ENCODE measurements at regions not wholly inside any gene's neighbourhood (a gene's known extent, or its start where the extent isn't known, plus 50 kb on each side); places are given as distances from the start of the nearest gene placed in this dataset.

GRCh38 chr2:121898483-121898882, 143.0 kb downstream of the TSN start (continued):
- TF ChIP-seq ZNF445 (CRISPR knock-in tag; IDR thresholded peaks at IDR 0.05; ENCODE audit: low read depth): no peak

- WGBS (ENCODE audit: insufficient coverage, low coverage, missing lambda C conversion rate): 7% methylated on average over 8 of the region's 8 CpGs
- no peak overlapping the region for H2AFZ ChIP-seq (ENCODE audit: low read depth, low read length)
- no peak overlapping the region for H3K4me2 ChIP-seq (ENCODE audit: insufficient read depth, low read length)
- ATAC-seq (no peak), FAIRE-seq (no peak), DNase-seq (ENCODE audit: extremely low read depth in 1 of 4, low spot score in 3 of 4) (no peak)
- ChIA-PET CTCF (ENCODE audit: low intra/inter-chr PET ratio) (no interaction called here), POLR2A (interaction anchor here (1.1 kb wide), 1 partner anchor 28 kb away, joined by 3 read pairs; no protein-coding TSS in a partner anchor)
- H3K9ac ChIP-seq (ENCODE audit: insufficient read depth in 1 of 2, low read depth in 2 of 2, low read length in 2 of 2): no peak overlapping the region
- intact Hi-C loops (cut with micrococcal nuclease) (loop anchor here (5.0 kb wide), 1 partner anchor 72 kb away; no protein-coding TSS in a partner anchor), in situ Hi-C loops (cut with MboI) (no loop called here)
- no peaks in the 10 kb centered on the region for H3K79me2 ChIP-seq (ENCODE audit: control insufficient read depth, insufficient read depth, low read length)
- H3K4me1 ChIP-seq (replicated peaks in 1 of 2; ENCODE audit: control insufficient read depth in 2 of 2, insufficient read depth in 2 of 2, low read length in 2 of 2): peaks cover 15 to 24% of the 10 kb centered on the region in 2 experiments; a peak in 4 of 5 replicates
- H3K4me3 ChIP-seq: no peak overlapping the region
- H3K27ac ChIP-seq (ENCODE audit: extremely low read depth, low read depth, low read length): no peak overlapping the region
- peaks cover 0 to 26% of the 10 kb centered on the region in 2 experiments; a peak in 2 of 5 replicates for H3K27me3 ChIP-seq (ENCODE audit: control insufficient read depth in 2 of 2, insufficient read depth in 2 of 2, low read length in 2 of 2)
- no peaks in the 10 kb centered on the region for H3K9me3 ChIP-seq (replicated peaks; ENCODE audit: control insufficient read depth, insufficient read depth, low read depth, low read length)
- BruUV-seq (replicated peaks): no TSS peak
- TF ChIP-seq ARID4B (CRISPR knock-in tag; IDR thresholded peaks at IDR 0.05) (no peak), ZFP36 (IDR thresholded peaks at IDR 0.05; ENCODE audit: low read depth, low read length, partially characterized antibody) (peak; percentile 58)
- no peaks in the 10 kb centered on the region for H3K9me1 ChIP-seq (ENCODE audit: control insufficient read depth, insufficient read depth, low read length)
- no peaks in the 10 kb centered on the region for H3K36me3 ChIP-seq (ENCODE audit: control insufficient read depth, insufficient read depth, low read length)
- H4K20me1 ChIP-seq (replicated peaks; ENCODE audit: control insufficient read depth, insufficient read depth, low read length): no peaks in the 10 kb centered on the region
These were observed 144.9 kb downstream of the TSN start for GRCh38 chr2:121900391-121900790.
